Stimulated activated CD4-positive, alpha-beta T cell treated with anti-CD3 and anti-CD28 coated beads, Interleukin-2, amount 100 ng/mL, for 24 hours (primary cell): ENCODE measurements at regions not wholly inside any gene's neighbourhood (a gene's known extent, or its start where the extent isn't known, plus 50 kb on each side); places are given as distances from the start of the nearest gene placed in this dataset.
"Not testable (repeated sequence)": the region's sequence is repeated elsewhere in the genome, so short reads cannot be mapped to it uniquely, and the experiment has no call there.

Experiments
- DNase-seq, 2 donors: peaks; one replicate each; pipeline ENCODE4 v3.0.0-alpha.2; 2020

GRCh38 chr10:65235266-65235665, 1690.6 kb upstream of the LRRTM3 start:
- no peak for DNase-seq

GRCh38 chr10:65235846-65236245, 1690.0 kb upstream of the LRRTM3 start:
- DNase-seq = no peak

- DNase-seq = no peak
Observed at GRCh38 chr10:65265451-65265954, 1660.3 kb upstream of the LRRTM3 start.

- not testable (repeated sequence) for DNase-seq
Observed at GRCh38 chr10:65269551-65269950, 1656.3 kb upstream of the LRRTM3 start.

DNA sequence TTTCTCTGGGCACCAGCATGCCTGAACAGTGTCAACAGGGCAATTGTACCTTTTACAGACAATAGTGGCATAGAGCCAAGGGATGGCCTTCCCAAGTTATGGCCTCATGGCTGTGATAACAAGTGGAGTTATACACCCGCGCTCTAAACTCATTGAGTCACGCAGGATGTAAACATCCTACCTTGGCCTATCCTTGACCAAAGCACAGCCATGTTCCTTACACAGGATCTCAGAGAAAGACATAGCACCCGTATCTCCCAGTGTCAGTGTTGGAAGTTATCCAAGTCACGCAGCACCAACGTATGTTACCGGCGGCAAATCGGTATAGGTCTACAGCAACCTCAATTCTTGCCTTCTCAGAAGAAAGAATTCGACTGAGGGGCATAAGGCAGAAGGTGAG, 1654.9 kb upstream of the LRRTM3 start:
- no peak for DNase-seq

- DNase-seq = no peak
Observed at GRCh38 chr10:65273115-65273514, 1652.7 kb upstream of the LRRTM3 start.

GRCh38 chr10:65275296-65275695, 1650.5 kb upstream of the LRRTM3 start:
- no peak for DNase-seq

DNA sequence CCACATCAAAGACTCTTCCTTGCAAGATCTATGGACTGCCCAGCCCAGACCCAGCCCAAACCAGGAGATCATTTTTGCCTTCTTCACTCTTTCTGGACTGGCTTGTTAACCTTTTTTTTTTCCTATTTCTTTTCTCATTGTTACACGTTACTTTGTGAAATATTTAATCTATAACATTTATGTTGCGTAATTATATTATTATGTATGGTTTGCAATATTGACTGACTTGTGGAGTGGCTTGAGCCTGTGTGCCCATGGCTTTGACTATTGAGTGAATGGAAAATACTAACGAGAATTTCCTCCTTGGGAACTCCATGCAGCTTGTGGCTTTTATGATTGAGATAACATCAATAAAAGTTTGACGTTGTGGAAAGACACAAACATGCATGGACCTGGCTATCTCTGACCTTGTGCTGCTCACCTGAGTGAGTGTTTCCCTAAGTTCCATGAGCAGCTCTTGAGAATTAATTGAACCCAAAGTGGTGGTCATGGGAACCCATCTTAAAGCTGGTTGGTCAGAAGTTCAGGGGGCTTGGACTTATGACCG, 1641.3 kb upstream of the LRRTM3 start:
- no peak for DNase-seq

DNA sequence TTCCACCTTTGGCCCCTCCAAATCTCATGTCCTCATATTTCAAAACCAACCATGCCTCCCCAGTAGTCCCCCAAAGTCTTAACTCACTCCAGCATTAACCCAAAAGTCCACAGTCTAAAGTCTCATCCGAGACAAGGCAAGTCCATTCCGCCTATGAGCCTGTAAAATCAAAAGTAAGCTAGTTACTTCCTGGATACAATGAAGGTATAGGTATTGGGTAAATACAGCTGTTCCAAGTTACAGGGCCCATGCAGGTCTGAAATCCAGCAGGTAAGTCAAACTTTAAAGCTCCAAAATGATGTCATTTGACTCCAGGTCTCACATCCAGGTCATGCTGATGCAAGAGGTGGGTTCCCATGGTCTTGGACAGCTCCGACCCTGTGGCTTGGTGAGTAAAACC, 1640.1 kb upstream of the LRRTM3 start:
- DNase-seq = not testable (repeated sequence)

DNA sequence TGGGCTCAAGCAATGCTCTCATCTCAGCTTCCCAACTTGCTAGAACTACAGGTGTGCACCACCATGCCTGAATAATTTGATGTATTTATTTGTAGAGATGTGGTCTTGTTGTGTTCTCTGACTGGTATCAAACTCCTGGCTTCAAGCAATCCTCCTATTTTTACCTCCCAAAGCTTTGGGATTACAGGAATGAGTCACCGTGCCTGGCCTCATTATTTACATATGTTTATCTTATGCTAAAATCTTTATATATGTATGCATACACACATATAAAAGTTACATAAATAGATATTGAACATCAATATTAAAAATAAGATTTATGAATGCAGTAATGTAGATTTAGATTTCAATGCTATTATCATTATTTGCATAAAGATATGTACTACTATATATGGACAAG, 1634.5 kb upstream of the LRRTM3 start:
- DNase-seq = no peak

DNA sequence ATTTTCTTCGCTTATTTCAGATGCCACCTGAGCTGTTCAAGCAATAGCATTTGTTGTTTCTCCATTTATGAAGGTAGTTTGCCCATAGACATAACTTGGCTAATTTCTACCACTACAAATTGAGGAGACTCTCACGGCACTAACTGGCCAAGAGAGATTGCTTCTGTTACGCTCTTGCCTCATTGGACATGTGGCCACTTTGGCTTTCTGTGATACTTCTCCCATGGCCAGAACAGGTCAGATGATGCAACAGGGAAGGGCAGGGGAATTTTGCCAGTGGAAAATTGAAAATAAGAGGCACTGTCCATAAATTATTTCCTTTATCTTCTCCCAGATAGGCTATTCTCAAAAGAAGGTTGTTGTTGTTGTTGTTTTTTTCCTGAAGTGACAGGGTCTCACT, 1633.3 kb upstream of the LRRTM3 start:
- DNase-seq = no peak

DNA sequence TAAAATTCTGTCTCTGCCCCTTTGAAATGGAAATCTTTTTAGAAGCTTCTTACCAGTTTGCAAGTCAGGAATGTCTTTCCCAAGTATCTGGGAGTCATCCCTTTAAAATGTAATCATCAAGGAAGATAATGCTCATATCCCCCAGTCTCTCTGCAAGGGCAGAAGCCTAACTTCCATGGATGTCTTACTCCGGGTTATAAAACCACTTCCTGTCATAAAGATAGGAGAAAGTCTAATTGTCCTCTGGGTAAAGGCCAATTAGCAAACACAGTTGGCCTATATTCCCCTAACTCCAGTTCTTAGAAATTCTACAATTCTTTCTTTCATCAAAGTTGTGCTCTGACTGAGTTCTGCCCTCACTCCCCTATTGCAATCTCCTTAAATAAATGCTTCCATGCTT, 1631.5 kb upstream of the LRRTM3 start:
- DNase-seq = no peak

GRCh38 chr10:65301181-65301580, 1624.7 kb upstream of the LRRTM3 start:
- DNase-seq = no peak

GRCh38 chr10:65306201-65306600, 1619.6 kb upstream of the LRRTM3 start:
- no peak for DNase-seq

DNA sequence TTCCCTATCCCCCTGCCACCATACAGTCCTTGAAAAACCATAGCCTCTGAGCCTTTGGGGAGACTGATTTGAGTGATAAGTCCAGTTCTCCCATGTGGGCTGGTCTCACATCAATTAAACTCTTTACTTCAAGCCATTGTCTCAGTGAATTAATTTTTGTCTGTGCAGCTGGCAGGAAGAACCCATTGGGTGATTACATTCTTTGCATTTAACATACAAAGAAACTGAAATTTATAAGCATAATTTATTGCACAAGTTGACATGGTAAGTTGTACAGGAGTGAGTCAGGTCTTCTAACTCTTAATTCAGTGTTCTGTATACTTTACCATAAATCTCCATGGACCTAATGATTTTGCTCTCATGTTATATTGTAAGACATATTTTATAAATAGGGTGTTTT, 1613.0 kb upstream of the LRRTM3 start:
- DNase-seq = no peak

DNA sequence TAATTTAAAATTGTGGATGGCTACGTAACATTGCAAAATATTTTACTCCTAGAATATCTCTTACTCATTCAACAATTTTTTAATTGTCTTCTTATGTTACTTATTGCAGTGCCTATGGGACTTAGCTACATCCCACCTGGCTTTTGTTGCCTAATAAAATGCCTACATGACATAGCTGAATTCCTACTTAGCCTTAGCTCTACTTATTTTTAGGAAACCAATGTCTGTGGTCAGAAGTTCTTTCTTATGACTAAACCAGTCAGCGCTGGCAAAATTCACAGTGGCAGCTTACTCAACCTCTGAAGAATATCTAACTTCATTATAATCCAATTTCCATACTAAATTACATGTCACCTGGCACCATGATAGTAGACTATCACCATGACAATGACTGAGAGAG, 1612.4 kb upstream of the LRRTM3 start:
- no peak for DNase-seq

GRCh38 chr10:65314253-65314652, 1611.6 kb upstream of the LRRTM3 start:
- no peak for DNase-seq

- no peak for DNase-seq
Observed at GRCh38 chr10:65319493-65319892, 1606.3 kb upstream of the LRRTM3 start.

GRCh38 chr10:65320236-65321026, 1605.4 kb upstream of the LRRTM3 start:
- DNase-seq = no peak

GRCh38 chr10:65323802-65324201, 1602.0 kb upstream of the LRRTM3 start:
- no peak for DNase-seq

DNA sequence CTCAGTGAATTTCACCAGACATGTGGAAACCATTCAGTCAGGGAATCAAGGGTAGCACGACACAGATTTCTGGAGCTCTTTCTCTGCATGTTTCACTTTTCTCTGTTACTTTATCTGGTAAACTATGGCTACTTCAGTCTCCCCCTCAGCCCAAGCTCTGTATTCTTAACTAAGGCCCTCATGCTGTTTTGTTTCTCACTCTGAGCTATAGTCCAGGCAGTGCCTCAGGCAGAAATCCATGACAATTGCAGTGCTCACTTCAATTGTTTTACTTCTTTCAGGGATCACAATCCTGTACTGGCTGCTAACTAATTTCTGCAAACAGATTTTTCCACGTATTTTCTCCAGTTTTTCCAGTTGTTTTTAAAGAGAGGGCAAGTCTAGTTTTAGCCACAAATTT, 1599.9 kb upstream of the LRRTM3 start:
- DNase-seq = no peak

GRCh38 chr10:65328486-65328885, 1597.3 kb upstream of the LRRTM3 start:
- no peak for DNase-seq

GRCh38 chr10:65335311-65335710, 1590.5 kb upstream of the LRRTM3 start:
- DNase-seq = no peak

DNA sequence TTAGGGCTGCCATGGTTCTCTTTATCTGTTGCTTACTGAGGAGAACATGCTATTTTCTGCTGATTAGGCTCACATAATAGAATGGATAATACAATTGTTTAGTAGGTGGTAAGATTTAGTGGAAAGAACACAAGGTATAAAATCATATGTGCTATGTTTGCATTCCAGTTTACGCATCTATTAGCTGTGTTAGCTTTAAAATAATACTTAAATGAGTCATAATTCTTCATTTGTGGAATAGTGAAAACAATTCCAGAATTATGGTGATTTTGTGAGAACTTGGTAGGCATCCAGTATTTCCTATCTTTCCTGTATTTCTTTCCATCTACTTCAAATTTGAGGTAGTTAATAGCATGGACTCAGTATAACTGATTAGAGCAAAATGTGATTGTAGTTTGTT, 1585.5 kb upstream of the LRRTM3 start:
- DNase-seq = no peak
